ENCODE measurements at regions not wholly inside any gene's neighbourhood (a gene's known extent, or its start where the extent isn't known, plus 50 kb on each side); places are given as distances from the start of the nearest gene placed in this dataset.
A peak's percentile ranks its signal among the peaks of the same experiment; 100 is the strongest.

DNA sequence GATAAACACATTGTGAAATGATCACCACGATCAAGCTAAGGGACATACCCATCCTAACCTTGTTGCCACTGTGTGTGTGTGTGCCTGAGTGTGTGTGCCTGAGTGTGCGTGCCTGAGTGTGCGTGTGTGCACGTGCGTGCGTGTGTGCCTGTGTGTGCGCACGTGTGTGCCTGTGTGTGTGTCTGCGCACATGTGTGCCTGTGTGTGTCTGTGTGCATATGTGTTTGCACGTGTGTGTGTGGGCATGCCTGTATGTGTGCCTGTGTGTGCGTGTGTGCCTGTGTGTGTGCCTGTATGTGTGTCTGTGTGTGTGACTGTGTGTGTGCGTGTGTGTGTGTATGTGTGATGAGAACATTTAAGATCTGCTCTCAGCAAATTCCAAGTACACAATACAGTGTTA lies 244.1 kb upstream of the DPP6 start:
- in situ Hi-C loops (cut with HindIII; ENCODE audit: low sequenced_read_pairs), result no loop called here
- DNase-seq (ENCODE audit: low spot score), result no peak

DNA sequence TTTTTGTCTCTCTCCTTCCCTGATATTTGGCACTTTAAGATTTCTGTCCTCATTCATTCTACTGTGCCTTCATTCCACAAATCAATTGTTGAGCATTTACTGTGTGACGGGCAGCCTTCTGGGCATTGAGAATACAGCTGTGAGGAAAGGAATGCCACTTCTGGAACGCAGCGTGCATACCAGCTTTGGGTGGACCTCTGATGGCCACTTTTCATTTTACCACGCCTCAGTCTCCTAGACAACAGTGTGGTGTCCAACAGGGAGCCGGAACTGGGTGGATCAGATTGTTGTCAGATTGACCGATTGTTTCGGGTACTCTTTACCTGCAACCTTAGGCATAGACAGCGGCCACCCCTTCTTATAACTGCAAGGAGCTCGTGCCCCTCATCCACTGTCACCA lies 222.7 kb upstream of the DPP6 start:
- in situ Hi-C loops (cut with HindIII; ENCODE audit: low sequenced_read_pairs), result no loop called here
- DNase-seq (ENCODE audit: low spot score), result no peak

DNA sequence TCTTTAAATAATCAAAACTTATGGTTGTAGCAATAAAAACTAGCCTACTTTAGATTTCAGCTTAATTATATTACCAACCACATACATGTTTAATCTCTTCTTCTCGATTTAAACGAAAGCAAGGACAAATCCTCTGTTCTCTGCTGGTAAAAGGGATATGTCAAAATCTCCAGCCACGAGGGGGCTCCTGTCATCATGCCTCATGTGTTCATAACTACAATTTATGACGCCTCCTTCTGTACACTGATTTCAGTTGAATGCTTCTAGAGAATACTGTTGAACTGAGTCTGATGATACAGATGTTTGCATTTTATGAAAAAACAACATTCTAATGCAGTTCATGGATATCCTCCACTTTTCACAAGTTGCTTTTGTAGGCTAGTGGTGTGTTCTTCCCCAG lies 220.0 kb upstream of the DPP6 start:
- no peak for DNase-seq (ENCODE audit: low spot score)
- in situ Hi-C loops (cut with HindIII; ENCODE audit: low sequenced_read_pairs), result no loop called here

DNA sequence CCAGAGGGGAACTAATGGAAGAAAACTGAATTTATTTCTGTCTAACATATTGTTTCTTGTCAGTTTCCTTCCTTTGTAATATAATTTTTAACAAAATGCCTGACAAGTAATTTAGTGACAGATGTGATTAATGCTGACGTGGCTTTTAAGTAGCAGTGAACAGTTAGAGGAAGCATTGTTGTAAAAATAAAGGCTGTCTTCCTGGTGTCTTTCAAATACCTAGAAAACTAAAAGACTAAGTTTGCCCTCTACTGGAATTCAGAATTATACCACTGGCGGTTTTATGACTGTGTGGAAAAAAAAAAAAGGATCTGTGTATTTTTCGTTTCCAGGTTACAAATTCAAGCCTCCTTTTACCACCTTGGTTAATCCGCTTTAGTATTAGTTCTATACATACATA lies 217.1 kb upstream of the DPP6 start:
- in situ Hi-C loops (cut with HindIII; ENCODE audit: low sequenced_read_pairs), result no loop called here
- peak; percentile 78 for DNase-seq (ENCODE audit: low spot score)

DNA sequence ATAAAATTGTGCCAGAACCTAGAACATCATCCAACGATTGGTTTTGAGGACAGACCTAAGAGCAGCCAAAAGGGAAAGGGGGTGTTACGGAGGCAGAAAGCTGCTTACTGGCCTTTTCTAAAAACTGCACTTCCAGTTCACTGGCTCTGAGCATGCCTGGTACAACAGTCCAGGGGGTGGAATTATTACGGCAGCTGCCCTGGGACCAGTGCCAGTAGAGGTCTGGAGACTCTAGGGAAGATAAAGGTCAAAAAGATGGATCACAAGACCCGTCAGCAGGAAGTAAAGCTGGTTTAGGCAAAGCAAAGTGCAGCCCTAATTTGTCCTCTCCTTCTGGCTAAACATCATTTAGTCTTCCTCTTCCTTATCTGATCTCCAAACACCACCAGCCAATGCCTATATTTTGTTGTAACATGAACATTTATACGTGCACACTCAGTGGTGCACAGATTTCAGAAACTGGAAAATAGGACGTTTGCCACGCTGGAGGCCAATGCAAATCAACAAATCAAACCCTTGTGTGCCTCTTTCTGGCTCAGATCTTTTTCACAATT lies 216.4 kb upstream of the DPP6 start:
- in situ Hi-C loops (cut with HindIII; ENCODE audit: low sequenced_read_pairs), result no loop called here
- peak; percentile 78 for DNase-seq (ENCODE audit: low spot score)

DNA sequence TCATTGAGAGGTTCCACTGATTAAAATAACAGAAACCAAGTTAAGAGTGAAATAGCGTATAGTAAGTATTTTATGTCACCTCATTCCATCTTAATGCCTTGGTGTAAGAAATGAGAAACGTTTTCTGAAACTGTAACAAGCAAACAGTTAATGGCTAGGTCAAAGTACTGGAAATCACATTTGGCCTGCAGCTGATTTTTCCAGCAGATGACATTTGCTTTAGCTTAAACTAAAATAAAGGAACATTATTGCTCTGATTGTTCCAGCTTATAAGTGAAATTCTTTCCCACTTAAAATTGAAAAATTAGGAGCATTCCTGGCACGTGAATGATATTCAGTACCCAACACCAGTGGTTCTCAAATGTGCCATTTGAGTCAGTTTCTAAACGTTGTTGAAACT lies 213.6 kb upstream of the DPP6 start:
- in situ Hi-C loops (cut with HindIII; ENCODE audit: low sequenced_read_pairs), result no loop called here
- DNase-seq (ENCODE audit: low spot score), result no peak

DNA sequence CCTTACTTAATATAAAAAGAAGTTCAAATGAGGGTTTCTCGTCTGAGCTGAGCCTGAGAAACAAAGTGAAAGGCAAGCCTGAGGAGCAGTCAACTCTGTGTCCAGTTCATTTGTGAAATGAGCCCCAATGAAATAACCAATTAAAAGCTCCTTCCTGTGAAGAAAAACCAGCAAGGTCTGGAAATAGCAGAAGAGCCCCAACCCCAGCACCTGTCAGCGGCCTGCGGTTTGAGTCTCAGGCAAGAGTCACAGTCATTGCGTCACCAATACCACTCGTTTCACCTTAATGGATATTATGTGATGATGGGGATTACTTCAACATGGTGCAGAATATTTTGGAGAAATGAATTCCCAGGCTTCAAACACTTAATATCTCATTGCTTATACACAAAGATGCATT lies 211.3 kb upstream of the DPP6 start:
- in situ Hi-C loops (cut with HindIII; ENCODE audit: low sequenced_read_pairs), result no loop called here
- no peak for DNase-seq (ENCODE audit: low spot score)

DNA sequence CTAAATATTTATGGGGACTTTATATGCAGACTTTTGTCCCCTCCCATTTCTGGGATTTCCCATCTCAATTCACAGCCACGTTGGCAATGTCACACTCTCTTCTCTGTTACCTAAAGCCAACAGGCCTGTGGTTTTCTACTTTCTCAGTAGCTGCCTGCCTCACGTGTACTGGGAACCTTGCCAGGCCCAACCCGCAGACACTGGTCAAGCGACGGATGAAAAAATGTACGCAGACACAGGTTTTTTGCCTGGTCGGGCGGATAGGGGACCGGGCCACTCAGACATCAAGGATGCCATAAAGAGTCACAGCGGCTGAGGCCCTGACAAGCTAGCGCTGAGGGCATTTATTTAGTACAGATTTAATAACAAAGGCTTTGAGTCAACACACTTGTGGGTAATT lies 204.4 kb upstream of the DPP6 start:
- in situ Hi-C loops (cut with HindIII; ENCODE audit: low sequenced_read_pairs), result no loop called here
- DNase-seq (ENCODE audit: low spot score), result no peak

DNA sequence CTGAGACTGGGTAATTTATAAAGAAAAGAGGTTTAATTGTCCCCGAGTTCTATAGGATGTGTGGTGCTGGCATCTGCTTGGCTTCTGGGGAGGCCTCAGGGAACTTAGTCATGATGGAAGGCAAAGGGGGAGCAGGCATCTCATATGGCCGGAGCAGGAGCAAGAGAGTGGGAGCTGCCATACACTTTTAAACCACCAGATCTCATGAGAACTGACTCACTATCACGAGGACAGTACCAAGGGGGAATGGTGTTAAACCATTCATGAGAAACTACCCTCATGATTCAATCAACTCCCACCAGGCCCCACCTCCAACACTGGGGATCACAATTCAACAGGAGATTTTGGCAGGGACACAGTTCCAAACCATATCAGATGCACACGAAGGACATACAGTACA lies 199.9 kb upstream of the DPP6 start:
- in situ Hi-C loops (cut with HindIII; ENCODE audit: low sequenced_read_pairs), result no loop called here

DNA sequence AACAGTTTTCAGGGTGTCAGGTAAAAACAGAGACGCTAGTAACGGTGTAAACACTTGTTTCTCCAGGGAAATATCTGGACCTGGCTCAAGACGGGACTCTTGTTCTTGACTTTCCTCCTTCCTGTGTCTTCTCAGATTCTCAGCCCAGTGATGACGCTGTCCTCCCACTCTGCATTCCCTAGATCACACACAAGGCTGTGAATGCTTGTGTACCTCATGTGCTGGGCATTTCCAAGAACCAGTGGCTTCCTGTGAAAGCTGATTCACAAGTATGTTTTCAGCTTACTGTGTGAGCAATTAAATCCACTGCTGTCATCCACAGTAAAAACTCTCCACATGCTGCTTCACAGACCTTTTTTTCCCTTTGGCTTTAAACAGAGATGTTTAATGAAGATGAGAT lies 193.8 kb upstream of the DPP6 start:
- in situ Hi-C loops (cut with HindIII; ENCODE audit: low sequenced_read_pairs), result no loop called here

More for the DNA sequence above, 199.9 kb upstream of the DPP6 start:
- DNase-seq (ENCODE audit: low spot score), result no peak

DNA sequence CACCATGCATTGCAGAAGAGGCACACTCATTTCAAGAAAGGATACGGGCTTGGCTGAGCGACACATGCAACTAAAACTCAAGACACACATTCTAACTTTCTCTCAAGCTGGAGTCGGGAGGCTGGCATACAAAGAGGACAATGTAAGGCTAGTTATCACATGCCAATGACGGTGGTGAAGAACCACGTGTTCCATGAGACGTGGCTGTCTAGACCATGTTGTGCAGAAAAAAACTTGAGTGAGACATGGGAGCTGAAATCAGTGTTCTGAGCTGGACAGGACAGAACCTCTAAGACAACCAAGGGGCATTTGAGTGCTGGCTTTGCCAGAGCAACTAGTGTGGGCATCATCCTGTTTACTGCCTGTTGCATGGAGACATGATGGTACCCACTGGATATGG lies 193.0 kb upstream of the DPP6 start:
- DNase-seq (ENCODE audit: low spot score), result no peak
- in situ Hi-C loops (cut with HindIII; ENCODE audit: low sequenced_read_pairs), result no loop called here

More for the DNA sequence above, 193.8 kb upstream of the DPP6 start:
- DNase-seq (ENCODE audit: low spot score), result no peak

DNA sequence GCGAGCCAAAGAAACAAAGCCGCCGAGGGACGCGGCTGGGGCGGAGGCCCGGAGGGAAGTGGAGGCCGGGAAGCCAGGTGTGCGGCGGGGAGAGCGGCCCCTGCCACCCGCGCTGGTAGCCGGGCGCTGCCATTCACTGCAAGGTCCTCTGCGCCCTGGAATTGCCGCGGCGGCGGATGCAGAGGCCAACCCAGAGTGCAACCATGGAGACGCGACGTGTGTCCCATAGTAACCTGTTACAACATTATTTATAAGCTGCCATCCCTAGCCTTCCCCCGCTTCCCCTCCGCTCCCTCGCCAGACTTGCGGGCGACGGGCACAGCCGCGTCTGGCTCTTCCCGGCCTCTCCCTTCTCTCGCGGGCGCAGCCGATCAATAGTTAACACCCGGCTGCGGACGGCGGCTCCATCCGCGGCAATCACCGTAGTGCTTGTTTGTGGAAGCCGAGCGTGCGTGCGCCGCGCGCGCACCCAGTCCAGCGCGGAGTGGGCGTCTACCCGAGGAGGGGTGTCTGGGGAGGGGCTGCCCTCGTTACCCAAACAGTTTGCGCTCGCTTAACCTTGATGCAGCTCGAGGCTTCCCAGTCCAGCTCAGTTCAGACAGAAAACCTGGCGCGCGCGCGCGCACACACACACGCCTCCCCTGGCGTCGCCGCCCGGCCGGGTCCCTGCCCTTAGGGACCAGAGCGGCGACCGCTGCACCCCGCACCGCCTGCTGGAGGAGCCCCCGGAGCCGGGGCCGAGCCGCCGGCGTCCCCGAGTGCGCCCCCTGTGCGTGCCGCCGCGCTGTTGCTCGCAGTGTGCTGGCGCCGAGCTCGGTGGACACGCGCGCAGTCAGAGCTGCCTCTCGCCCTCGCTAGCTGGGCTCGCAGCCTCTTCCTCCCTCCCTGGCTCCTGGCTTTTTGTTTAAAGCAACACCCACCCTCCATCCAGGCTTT lies 165.4 kb upstream of the DPP6 start:
- peak; percentile 64 for DNase-seq (ENCODE audit: low spot score)
- in situ Hi-C loops (cut with HindIII; ENCODE audit: low sequenced_read_pairs), result no loop called here

DNA sequence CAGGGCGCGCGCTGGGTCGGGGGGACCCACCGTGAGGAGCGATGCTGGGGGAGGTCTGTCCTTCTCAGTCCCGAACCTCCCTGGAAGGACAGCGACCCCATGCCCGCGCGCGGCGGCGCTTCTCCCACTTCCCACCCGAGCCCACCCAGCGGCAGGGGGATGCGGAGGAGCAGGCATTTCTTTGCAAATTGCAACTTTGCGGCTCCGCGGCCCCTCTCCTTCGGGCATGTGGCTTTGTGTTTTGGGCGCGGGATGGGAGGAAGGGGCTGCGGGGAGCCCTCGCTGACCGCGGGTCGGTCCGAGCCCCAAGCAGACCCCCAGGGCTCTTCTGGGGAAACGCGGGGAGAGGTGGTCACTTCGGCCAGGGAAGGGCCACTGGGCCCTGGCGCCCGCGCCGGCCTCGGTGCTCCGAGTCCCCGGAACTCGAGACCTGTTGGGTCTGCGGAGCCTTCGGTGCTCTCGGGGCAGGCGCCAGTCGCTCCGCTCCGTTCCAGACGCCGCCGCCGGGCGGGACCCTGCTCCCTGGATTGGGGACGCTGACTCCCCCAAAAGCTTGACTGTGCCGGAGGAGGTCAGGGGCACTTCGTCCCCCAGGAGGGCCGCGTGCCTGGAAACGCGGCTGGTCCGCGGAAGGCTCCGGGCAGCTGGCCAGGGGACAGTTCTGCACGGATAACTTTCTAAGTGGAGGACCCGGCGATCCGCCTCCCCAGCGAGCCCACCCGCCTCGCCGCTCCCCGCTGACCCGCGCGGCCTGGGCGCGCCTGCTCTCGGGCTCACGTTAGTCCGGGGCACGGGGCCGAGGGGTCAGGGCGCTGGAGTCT lies 164.2 kb upstream of the DPP6 start:
- DNase-seq (ENCODE audit: low spot score), result peak; percentile 39
- in situ Hi-C loops (cut with HindIII; ENCODE audit: low sequenced_read_pairs), result no loop called here

DNA sequence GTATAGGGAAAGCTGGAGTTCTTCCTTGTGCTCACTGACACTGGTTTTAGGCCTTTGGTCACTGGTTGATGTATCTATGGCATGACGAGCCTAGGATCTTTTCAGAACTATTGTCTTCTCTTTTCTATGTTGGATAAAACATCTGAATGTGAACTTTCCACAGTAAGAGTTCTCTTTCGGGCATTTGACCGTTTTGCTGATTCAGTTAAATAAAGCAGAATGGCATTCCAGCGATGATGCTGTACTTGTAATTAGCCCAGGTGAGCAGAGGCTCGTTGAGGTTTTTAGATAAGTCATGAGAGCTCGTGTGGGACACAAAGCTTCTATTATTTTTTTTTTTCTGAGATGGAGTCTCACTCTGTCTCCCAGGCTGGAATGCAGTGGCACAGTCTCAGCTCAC lies 160.2 kb upstream of the DPP6 start:
- DNase-seq (ENCODE audit: low spot score), result no peak
- in situ Hi-C loops (cut with HindIII; ENCODE audit: low sequenced_read_pairs), result no loop called here

DNA sequence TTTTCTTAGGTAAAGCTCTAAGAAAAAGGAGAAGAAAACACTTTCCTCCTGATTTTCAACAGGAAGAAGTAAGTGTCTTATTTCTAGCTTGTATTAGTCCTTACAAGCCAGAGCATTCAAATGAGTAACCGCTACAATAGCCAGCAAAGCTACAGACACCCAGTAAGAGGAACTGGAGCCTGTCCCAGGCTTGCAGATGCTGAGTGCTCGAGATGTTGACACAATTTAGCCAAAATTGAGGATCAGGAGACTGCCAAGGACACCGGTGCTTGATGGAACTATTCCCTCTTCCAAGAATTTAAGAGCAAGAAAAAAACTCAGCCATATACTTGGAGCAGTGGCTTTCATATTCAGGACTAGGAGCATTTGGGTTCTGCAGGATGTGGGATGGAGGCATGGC lies 149.3 kb upstream of the DPP6 start:
- in situ Hi-C loops (cut with HindIII; ENCODE audit: low sequenced_read_pairs), result no loop called here
- DNase-seq (ENCODE audit: low spot score), result no peak

DNA sequence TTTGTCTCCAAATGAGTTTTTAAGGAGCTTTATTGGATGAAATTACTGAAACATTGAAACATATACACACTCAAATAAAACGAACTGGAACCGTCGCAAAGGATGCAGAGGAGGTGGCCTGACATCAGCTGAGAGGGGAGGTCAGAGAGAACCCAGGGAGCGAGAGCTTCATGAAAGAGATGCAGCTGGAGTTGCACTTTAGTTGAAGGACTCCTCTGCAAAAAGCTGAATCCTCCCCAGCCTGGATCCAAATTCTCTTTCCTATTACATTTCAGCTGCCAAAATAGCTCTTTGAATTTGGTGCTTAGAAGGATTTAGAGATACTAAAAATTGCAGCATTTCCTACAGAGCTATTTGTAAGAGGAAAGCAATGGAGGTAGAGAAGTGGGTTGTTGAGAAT lies 140.0 kb upstream of the DPP6 start:
- in situ Hi-C loops (cut with HindIII; ENCODE audit: low sequenced_read_pairs), result no loop called here

DNA sequence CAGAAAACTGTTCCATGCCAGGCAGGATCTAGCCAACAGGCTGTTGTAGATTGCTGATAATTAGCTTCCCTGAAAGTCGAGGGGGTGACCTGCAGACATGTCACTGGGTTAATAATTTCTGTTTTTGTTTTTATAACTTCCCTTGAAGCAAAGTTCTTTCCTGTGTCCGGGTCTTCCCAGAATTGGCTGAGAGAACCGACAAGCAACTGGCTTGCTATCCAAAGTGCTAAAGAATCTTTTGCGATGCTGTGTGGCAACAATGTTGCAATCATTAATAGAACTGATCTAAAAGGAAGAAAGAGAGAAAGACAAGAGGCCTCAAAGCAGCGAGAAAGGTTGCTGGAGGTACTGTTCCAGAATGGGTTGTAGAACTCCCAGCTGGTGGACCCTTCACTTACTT lies 132.1 kb upstream of the DPP6 start:
- DNase-seq (ENCODE audit: low spot score), result no peak
- in situ Hi-C loops (cut with HindIII; ENCODE audit: low sequenced_read_pairs), result no loop called here

More for the DNA sequence above, 140.0 kb upstream of the DPP6 start:
- no peak for DNase-seq (ENCODE audit: low spot score)

DNA sequence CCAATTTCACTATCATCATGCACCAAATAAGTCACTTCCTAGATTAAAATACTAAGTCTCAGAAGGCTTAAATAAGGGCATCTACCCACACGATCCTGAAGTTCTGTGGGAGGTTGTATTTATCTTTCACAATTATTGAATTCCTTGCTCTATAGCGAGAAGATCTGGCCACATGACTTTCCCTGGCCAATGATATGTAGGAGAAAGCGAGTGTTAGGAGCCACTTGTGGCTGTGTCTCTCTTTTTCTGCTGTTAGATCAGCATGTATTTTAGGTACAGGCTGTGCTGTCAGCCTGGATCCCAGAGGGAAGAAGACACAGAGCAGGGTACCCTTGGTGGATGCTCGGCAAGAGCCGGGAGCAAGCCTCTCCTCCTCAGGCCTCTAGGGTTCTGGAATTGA lies 131.3 kb upstream of the DPP6 start:
- in situ Hi-C loops (cut with HindIII; ENCODE audit: low sequenced_read_pairs), result no loop called here
- no peak for DNase-seq (ENCODE audit: low spot score)

DNA sequence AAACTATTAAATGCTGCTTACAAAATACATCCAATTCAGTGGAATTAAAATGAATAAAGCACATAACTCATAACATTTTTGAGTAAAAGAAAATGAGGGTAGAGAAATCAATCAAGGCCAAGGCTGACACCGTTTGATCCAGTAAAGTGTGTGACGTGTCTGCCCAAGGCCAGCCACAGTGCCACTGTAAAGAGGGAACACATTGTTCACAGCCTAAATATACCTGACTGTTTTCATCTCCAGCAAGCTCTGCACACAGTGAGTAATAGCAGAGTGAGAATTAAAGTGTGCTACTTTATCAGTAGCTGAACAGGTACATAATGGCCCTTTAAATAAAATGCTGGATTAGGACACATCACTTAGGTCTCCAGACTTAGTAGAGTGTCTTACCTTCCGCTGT lies 130.8 kb upstream of the DPP6 start:
- in situ Hi-C loops (cut with HindIII; ENCODE audit: low sequenced_read_pairs), result no loop called here
- no peak for DNase-seq (ENCODE audit: low spot score)

DNA sequence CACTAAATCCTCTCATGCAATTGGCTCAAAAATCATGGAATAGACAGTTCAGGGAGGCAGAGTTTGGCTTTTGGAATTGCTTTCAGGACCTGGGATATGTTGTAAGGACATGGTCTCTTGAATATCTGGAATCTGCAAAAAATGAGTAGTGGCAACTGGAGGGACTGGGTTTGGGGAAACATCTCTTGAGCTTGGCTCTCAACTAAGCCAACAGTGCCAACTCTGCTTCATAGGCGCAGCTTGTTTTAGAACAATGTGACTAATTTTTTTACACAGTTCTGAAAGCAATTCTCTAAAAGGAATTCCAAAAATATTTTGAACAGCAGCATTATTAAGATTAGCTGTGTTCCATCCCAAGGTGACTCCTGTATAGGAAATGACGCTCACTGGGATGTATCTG lies 121.5 kb upstream of the DPP6 start:
- in situ Hi-C loops (cut with HindIII; ENCODE audit: low sequenced_read_pairs), result no loop called here
- DNase-seq (ENCODE audit: low spot score), result no peak
